ENCODE measurements at regions not wholly inside any gene's neighbourhood (a gene's known extent, or its start where the extent isn't known, plus 50 kb on each side); places are given as distances from the start of the nearest gene placed in this dataset.

GRCh38 chr6:71123051-71123450 is 165.6 kb upstream of the OGFRL1 start:
- Histone ChIP-seq H3K4me3 (no peak overlapping the region), H3K9me3 (peaks cover 0 to 37% (median 10%) of the 10 kb centered on the region in 4 donors), H3K4me1 (no peaks in the 10 kb centered on the region), H3K27ac (no peak overlapping the region), H3K27me3 (no peaks in the 10 kb centered on the region), H3K36me3 (no peaks in the 10 kb centered on the region)
- intact Hi-C loops (cut with DNase I; ENCODE audit: low total_unique reads): no loop called here
- no peak for DNase-seq
- 83 to 100% (median 88%) methylated on average over 1 of the region's 1 CpG for WGBS, 5 donors
- TF ChIP-seq POLR2A (IDR thresholded peaks at IDR 0.05) (no peak), POLR2AphosphoS5 (IDR thresholded peaks at IDR 0.05) (no peak), CTCF (IDR thresholded peaks at IDR 0.05) (no peak), EP300 (IDR thresholded peaks at IDR 0.05) (no peak)

GRCh38 chr6:71124340-71124739 is 164.3 kb upstream of the OGFRL1 start:
- no peak for DNase-seq
- H3K27me3 ChIP-seq: no peaks in the 10 kb centered on the region
- TF ChIP-seq CTCF (IDR thresholded peaks at IDR 0.05) (no peak), EP300 (IDR thresholded peaks at IDR 0.05) (no peak), POLR2AphosphoS5 (IDR thresholded peaks at IDR 0.05) (no peak), POLR2A (IDR thresholded peaks at IDR 0.05) (no peak)
- WGBS, 5 donors: 50 to 72% (median 72%) methylated on average over 3 of the region's 3 CpGs
- H3K4me3 ChIP-seq: no peak overlapping the region
- no peaks in the 10 kb centered on the region for H3K4me1 ChIP-seq
- no peak overlapping the region for H3K27ac ChIP-seq
- no peaks in the 10 kb centered on the region for H3K36me3 ChIP-seq
- H3K9me3 ChIP-seq: peaks cover 0 to 32% (median 8%) of the 10 kb centered on the region in 4 donors
- intact Hi-C loops (cut with DNase I; ENCODE audit: low total_unique reads): no loop called here

- H3K4me3 ChIP-seq: no peak overlapping the region
- TF ChIP-seq EP300 (IDR thresholded peaks at IDR 0.05): no peak
- TF ChIP-seq POLR2A (IDR thresholded peaks at IDR 0.05): no peak
- no peak for TF ChIP-seq CTCF (IDR thresholded peaks at IDR 0.05)
- no peak for TF ChIP-seq POLR2AphosphoS5 (IDR thresholded peaks at IDR 0.05)
- H3K36me3 ChIP-seq: no peaks in the 10 kb centered on the region
- no peak for DNase-seq
- H3K4me1 ChIP-seq: no peaks in the 10 kb centered on the region
- H3K27me3 ChIP-seq: no peaks in the 10 kb centered on the region
- H3K27ac ChIP-seq: no peak overlapping the region
- peaks cover 0 to 23% (median 6%) of the 10 kb centered on the region in 4 donors for H3K9me3 ChIP-seq
- intact Hi-C loops (cut with DNase I; ENCODE audit: low total_unique reads): no loop called here
Measured at GRCh38 chr6:71125216-71125615, 163.4 kb upstream of the OGFRL1 start.

- no peak for DNase-seq
- Histone ChIP-seq H3K36me3 (no peaks in the 10 kb centered on the region), H3K4me1 (no peaks in the 10 kb centered on the region), H3K27me3 (no peaks in the 10 kb centered on the region), H3K27ac (no peak overlapping the region), H3K9me3 (peaks cover 0 to 13% (median 2%) of the 10 kb centered on the region in 4 donors), H3K4me3 (no peak overlapping the region)
- TF ChIP-seq POLR2A (IDR thresholded peaks at IDR 0.05) (no peak), POLR2AphosphoS5 (IDR thresholded peaks at IDR 0.05) (no peak)
- WGBS, 5 donors: 30 to 66% (median 49%) methylated on average over 1 of the region's 1 CpG
- intact Hi-C loops (cut with DNase I; ENCODE audit: low total_unique reads): no loop called here
Measured at GRCh38 chr6:71126506-71126905, 162.1 kb upstream of the OGFRL1 start.

- TF ChIP-seq POLR2AphosphoS5 (IDR thresholded peaks at IDR 0.05) (no peak), EP300 (IDR thresholded peaks at IDR 0.05) (no peak), POLR2A (IDR thresholded peaks at IDR 0.05) (no peak), CTCF (IDR thresholded peaks at IDR 0.05) (no peak)
- 87 to 91% (median 89%) methylated on average over 3 of the region's 3 CpGs for WGBS, 5 donors
- intact Hi-C loops (cut with DNase I; ENCODE audit: low total_unique reads): no loop called here
- no peak for DNase-seq
- Histone ChIP-seq H3K27ac (no peak overlapping the region), H3K27me3 (no peaks in the 10 kb centered on the region), H3K4me1 (no peaks in the 10 kb centered on the region), H3K9me3 (peaks cover 0 to 4% (median 2%) of the 10 kb centered on the region in 4 donors), H3K4me3 (no peak overlapping the region), H3K36me3 (no peaks in the 10 kb centered on the region)
Measured at GRCh38 chr6:71127374-71127773, 161.2 kb upstream of the OGFRL1 start.
